Frontal cortex (tissue), 3 donors: ENCODE measurements at regions not wholly inside any gene's neighbourhood (a gene's known extent, or its start where the extent isn't known, plus 50 kb on each side); places are given as distances from the start of the nearest gene placed in this dataset.

ENCODE experiments used
- DNase-seq, 2 donors: peaks; one replicate each; pipeline ENCODE4 v3.0.0; 2012; ENCODE audit warnings: low spot score in 2 of 2
- FAIRE-seq: peaks from 2 replicates; lab custom pipeline; 2012; peaks lifted over from hg19 to GRCh38; lab: Jason Lieb, UNC
- donor health status: control.
- donor health status: control.
- donor health status: control.

- FAIRE-seq (no peak), DNase-seq (no peak)
Observed at GRCh38 chr7:85627791-85628586, 441.1 kb upstream of the SEMA3D start.

- FAIRE-seq (no peak), DNase-seq (no peak)
Observed at GRCh38 chr7:85622059-85622458, 435.2 kb upstream of the SEMA3D start.

GRCh38 chr7:85620936-85621685, 434.3 kb upstream of the SEMA3D start:
- no peak for FAIRE-seq
- DNase-seq = no peak

GRCh38 chr7:85619236-85619635, 432.4 kb upstream of the SEMA3D start:
- FAIRE-seq (no peak), DNase-seq (no peak)

GRCh38 chr7:85614684-85615083, 427.8 kb upstream of the SEMA3D start:
- no peak for DNase-seq

GRCh38 chr7:85612514-85612913, 425.7 kb upstream of the SEMA3D start:
- FAIRE-seq = no peak
- no peak for DNase-seq

More at GRCh38 chr7:85614684-85615083, 427.8 kb upstream of the SEMA3D start:
- no peak for FAIRE-seq

- FAIRE-seq (no peak), DNase-seq (no peak)
Observed at GRCh38 chr7:85608804-85609203, 421.9 kb upstream of the SEMA3D start.

GRCh38 chr7:85602196-85602595, 415.3 kb upstream of the SEMA3D start:
- DNase-seq (no peak), FAIRE-seq (peak; percentile 31)

GRCh38 chr7:85600395-85600794, 413.5 kb upstream of the SEMA3D start:
- FAIRE-seq (no peak), DNase-seq (no peak)

- DNase-seq = no peak
- no peak for FAIRE-seq
Observed at GRCh38 chr7:85596827-85597226, 410.0 kb upstream of the SEMA3D start.

- no peak for DNase-seq
- FAIRE-seq = no peak
Observed at GRCh38 chr7:85595750-85596178, 408.9 kb upstream of the SEMA3D start.

- no peak for FAIRE-seq
- DNase-seq = no peak
Observed at GRCh38 chr7:85593355-85593754, 406.5 kb upstream of the SEMA3D start.

- FAIRE-seq (no peak), DNase-seq (no peak)
Observed at GRCh38 chr7:85587785-85588184, 400.9 kb upstream of the SEMA3D start.

GRCh38 chr7:85586091-85586490, 399.2 kb upstream of the SEMA3D start:
- FAIRE-seq (no peak), DNase-seq (no peak)

- DNase-seq (no peak), FAIRE-seq (no peak)
Observed at GRCh38 chr7:85583131-85583953, 396.5 kb upstream of the SEMA3D start.

GRCh38 chr7:85573844-85574243, 387.0 kb upstream of the SEMA3D start:
- no peak for FAIRE-seq
- DNase-seq = no peak

- FAIRE-seq (no peak), DNase-seq (no peak)
Observed at GRCh38 chr7:85573346-85573745, 386.5 kb upstream of the SEMA3D start.

- FAIRE-seq (no peak), DNase-seq (no peak)
Observed at GRCh38 chr7:85570898-85571297, 384.0 kb upstream of the SEMA3D start.

GRCh38 chr7:85567983-85568382, 381.1 kb upstream of the SEMA3D start:
- FAIRE-seq = no peak

GRCh38 chr7:85566095-85566794, 379.4 kb upstream of the SEMA3D start:
- DNase-seq (no peak), FAIRE-seq (no peak)

More at GRCh38 chr7:85567983-85568382, 381.1 kb upstream of the SEMA3D start:
- no peak for DNase-seq
